ENCODE measurements at regions not wholly inside any gene's neighbourhood (a gene's known extent, or its start where the extent isn't known, plus 50 kb on each side); places are given as distances from the start of the nearest gene placed in this dataset.
"Not testable (repeated sequence)": the region's sequence is repeated elsewhere in the genome, so short reads cannot be mapped to it uniquely, and the experiment has no call there.

DNA sequence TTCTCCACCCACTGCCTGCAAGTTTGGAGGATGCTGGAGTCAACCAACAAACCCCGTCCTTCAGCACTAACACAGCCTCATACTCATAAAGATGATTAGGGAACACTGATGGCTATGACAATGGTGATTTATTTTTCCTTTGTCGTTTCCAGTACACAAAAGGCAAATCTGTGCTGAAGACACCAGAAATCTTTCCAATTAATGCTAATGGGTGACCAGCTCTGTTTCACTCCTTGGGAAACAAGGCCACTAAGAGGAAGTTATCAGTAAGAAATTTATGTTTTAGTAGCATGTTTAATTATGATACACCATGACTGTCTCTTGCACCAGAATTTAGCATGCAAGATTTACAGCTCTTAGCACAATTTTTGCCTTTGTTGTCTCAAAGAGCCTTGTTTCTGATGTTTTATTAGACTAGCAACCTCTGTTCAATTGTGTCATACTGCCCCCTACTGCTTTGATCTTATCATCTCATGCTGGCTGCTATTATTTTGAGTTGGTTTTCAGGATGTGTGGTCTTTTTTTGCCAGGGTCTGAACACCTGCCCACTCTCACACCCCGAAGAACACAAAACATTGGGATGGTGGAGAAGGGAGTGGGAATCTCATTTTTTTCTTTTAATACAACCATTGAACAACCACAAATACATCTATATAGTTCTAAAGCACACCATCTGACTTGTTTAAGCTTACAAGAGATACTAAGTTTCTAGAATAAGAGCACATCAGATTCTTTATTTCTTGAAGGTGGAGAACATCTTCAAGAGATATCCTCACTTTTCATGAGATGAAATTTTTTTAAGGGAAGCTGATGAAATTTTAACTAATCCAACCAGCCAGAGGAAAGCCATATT is 160.9 kb downstream of the SPTSSA start:
- Histone ChIP-seq H3K27ac (ENCODE audit: low read depth, low read length) (no peak overlapping the region), H3K27me3 (ENCODE audit: insufficient read depth, low read length) (peaks cover 9% of the 10 kb centered on the region; the same call in 1 of the 2 replicates), H3K4me3 (ENCODE audit: low read depth, low read length) (no peak overlapping the region), H3K79me2 (ENCODE audit: control insufficient read depth, insufficient read depth, low read length, unreplicated experiment) (no peaks in the 10 kb centered on the region), H2AFZ (ENCODE audit: low read length, unreplicated experiment) (no peak overlapping the region), H3K4me1 (ENCODE audit: control insufficient read depth, insufficient read depth, low read length, unreplicated experiment) (no peaks in the 10 kb centered on the region), H3K36me3 (ENCODE audit: insufficient read depth, low read length) (no peaks in the 10 kb centered on the region)

DNA sequence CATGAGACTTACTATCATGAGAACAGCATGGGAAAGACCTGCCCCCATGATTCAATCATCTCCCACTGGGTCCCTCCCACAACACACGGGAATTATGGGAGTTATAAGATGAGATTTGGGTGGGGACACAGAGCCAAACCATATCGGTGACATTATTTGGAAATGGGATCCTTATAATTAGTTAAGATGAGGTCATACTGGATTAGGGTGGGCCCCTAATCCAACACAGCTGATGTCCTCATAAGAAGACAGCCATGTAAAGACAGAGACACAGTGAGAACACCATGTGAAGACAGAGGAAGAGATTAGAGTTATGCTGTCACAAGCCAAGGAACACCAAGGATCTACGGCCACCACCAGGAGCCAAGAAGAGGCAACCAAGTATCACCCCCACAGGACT is 161.7 kb downstream of the SPTSSA start:
- no peak overlapping the region for H3K27ac ChIP-seq (ENCODE audit: low read depth, low read length)
- H3K27me3 ChIP-seq (ENCODE audit: insufficient read depth, low read length): peaks cover 9% of the 10 kb centered on the region; the same call in 1 of the 2 replicates
- H3K79me2 ChIP-seq (ENCODE audit: control insufficient read depth, insufficient read depth, low read length, unreplicated experiment): no peaks in the 10 kb centered on the region
- H3K4me1 ChIP-seq (ENCODE audit: control insufficient read depth, insufficient read depth, low read length, unreplicated experiment): no peaks in the 10 kb centered on the region
- H3K36me3 ChIP-seq (ENCODE audit: insufficient read depth, low read length): no peaks in the 10 kb centered on the region
- no peak overlapping the region for H3K4me3 ChIP-seq (ENCODE audit: low read depth, low read length)
- H2AFZ ChIP-seq (ENCODE audit: low read length, unreplicated experiment): no peak overlapping the region

DNA sequence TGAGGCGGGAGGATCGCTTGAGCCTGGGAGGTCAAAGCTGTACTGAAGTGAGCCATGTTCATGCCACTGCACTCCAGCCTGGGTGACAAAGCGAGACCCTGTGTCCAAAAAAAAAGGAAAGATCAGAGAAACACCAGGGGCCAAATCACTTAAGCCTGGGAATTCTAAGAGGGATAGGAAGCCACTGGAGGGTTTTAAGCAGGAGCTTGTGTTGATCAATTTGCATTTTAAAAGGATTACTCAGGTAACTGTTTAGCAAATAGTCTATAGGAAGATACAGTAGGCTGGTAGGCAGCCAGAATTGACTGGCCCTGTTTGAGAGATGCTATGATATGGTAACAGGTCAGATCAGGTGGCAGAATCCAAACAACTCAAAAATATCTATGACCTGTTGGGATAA is 162.7 kb downstream of the SPTSSA start:
- no peak overlapping the region for H3K4me3 ChIP-seq (ENCODE audit: low read depth, low read length)
- H3K36me3 ChIP-seq (ENCODE audit: insufficient read depth, low read length): no peaks in the 10 kb centered on the region
- no peak overlapping the region for H3K27ac ChIP-seq (ENCODE audit: low read depth, low read length)
- no peaks in the 10 kb centered on the region for H3K79me2 ChIP-seq (ENCODE audit: control insufficient read depth, insufficient read depth, low read length, unreplicated experiment)
- H3K27me3 ChIP-seq (ENCODE audit: insufficient read depth, low read length): 0 out of 2 replicates have a peak, but pooled peaks cover 5% of the 10 kb centered on the region
- H2AFZ ChIP-seq (ENCODE audit: low read length, unreplicated experiment): no peak overlapping the region
- no peaks in the 10 kb centered on the region for H3K4me1 ChIP-seq (ENCODE audit: control insufficient read depth, insufficient read depth, low read length, unreplicated experiment)

DNA sequence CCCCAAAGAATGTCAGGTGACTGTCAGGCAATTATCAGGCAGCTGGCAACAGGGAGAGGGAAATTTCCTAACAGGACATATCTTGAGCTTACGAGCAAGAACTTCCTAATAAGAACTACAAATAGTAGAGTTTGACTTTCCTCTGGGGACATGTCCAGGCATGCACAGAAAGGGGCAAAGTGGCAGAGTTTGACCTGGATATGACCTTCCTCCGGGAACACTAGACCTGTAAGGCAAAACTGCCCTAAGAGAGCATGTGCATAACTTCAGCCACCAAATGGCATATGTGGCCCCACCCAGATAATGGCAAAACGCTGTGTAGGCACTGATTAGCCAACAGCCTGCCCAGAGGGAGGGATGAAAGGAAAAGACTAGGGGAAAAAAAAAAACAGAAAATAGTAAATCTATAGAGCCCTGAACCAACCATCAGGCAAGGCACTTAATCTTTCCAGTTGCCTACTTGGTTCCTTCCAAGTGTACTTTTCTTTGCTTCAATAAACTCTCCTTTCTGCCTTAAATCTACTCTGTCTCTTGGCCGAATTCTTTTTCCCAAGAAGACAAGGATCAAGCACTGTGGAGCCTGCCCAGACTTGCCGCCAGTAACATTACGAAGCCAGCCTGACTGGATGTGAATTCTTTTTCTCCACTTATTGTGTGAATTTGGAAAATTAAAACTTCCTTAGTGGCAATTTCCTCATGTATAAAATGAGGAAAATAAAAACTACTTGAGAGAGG is 164.1 kb downstream of the SPTSSA start:
- no peak overlapping the region for H3K27ac ChIP-seq (ENCODE audit: low read depth, low read length)
- no peak overlapping the region for H3K4me3 ChIP-seq (ENCODE audit: low read depth, low read length)
- H3K4me1 ChIP-seq (ENCODE audit: control insufficient read depth, insufficient read depth, low read length, unreplicated experiment): no peaks in the 10 kb centered on the region
- H2AFZ ChIP-seq (ENCODE audit: low read length, unreplicated experiment): no peak overlapping the region
- H3K36me3 ChIP-seq (ENCODE audit: insufficient read depth, low read length): no peaks in the 10 kb centered on the region
- no peaks in the 10 kb centered on the region for H3K79me2 ChIP-seq (ENCODE audit: control insufficient read depth, insufficient read depth, low read length, unreplicated experiment)
- H3K27me3 ChIP-seq (ENCODE audit: insufficient read depth, low read length): peaks cover 5% of the 10 kb centered on the region

DNA sequence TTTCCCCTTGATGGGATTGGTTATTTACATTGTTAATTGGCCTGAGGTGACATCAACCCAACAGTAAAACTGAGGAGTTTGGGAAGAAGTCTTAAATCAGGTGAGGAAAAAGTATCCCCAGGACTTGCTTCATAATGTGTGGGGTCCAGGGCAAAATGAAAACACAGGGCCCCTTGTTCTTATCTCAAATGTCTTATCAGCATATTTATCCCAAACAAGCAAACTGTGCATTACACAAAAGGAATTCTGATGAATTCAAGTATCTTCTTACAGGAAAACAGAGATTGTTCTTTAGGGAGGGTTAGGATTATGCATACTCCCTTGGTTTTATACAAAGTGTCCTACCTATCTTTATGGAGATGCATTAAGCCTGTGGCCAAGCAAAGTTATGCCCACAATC is 178.4 kb downstream of the SPTSSA start:
- Histone ChIP-seq H2AFZ (ENCODE audit: low read length, unreplicated experiment) (no peak overlapping the region), H3K36me3 (ENCODE audit: insufficient read depth, low read length) (no peaks in the 10 kb centered on the region), H3K27ac (ENCODE audit: low read depth, low read length) (no peak overlapping the region), H3K4me1 (ENCODE audit: control insufficient read depth, insufficient read depth, low read length, unreplicated experiment) (no peaks in the 10 kb centered on the region), H3K27me3 (ENCODE audit: insufficient read depth, low read length) (0 out of 2 replicates have a peak, but pooled peaks cover 5% of the 10 kb centered on the region), H3K4me3 (ENCODE audit: low read depth, low read length) (no peak overlapping the region), H3K79me2 (ENCODE audit: control insufficient read depth, insufficient read depth, low read length, unreplicated experiment) (no peaks in the 10 kb centered on the region)

GRCh38 chr14:34277191-34277590 is 184.8 kb downstream of the SPTSSA start:
- Histone ChIP-seq H2AFZ (ENCODE audit: low read length, unreplicated experiment) (no peak overlapping the region), H3K36me3 (ENCODE audit: insufficient read depth, low read length) (no peaks in the 10 kb centered on the region), H3K27ac (ENCODE audit: low read depth, low read length) (no peak overlapping the region), H3K4me1 (ENCODE audit: control insufficient read depth, insufficient read depth, low read length, unreplicated experiment) (no peaks in the 10 kb centered on the region), H3K27me3 (ENCODE audit: insufficient read depth, low read length) (no peaks in the 10 kb centered on the region), H3K4me3 (ENCODE audit: low read depth, low read length) (no peak overlapping the region), H3K79me2 (ENCODE audit: control insufficient read depth, insufficient read depth, low read length, unreplicated experiment) (no peaks in the 10 kb centered on the region)

DNA sequence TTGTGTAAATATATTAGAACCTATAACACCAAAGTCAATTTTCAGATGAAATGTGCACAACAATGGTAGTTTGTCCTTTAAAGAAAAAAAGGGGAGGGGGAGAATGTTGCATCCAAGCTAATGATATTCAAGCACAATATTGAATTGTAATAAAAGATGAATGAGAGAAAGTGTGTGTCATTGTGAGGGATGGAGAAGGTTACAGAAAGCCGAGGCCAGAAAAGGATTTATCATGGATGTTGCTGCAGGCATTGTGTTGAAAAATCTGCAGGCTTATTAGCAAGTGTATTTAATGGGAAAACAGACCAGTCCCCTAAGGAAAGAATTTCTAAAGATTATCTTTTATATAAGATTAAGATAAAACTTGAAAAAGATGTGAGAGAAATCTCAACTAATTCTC is 186.5 kb downstream of the SPTSSA start:
- H3K27ac ChIP-seq (ENCODE audit: low read depth, low read length): no peak overlapping the region
- peaks cover 15% of the 10 kb centered on the region; the same call in 1 of the 2 replicates for H3K27me3 ChIP-seq (ENCODE audit: insufficient read depth, low read length)
- no peaks in the 10 kb centered on the region for H3K36me3 ChIP-seq (ENCODE audit: insufficient read depth, low read length)
- H3K79me2 ChIP-seq (ENCODE audit: control insufficient read depth, insufficient read depth, low read length, unreplicated experiment): no peaks in the 10 kb centered on the region
- no peak overlapping the region for H2AFZ ChIP-seq (ENCODE audit: low read length, unreplicated experiment)
- no peaks in the 10 kb centered on the region for H3K4me1 ChIP-seq (ENCODE audit: control insufficient read depth, insufficient read depth, low read length, unreplicated experiment)
- no peak overlapping the region for H3K4me3 ChIP-seq (ENCODE audit: low read depth, low read length)

- Histone ChIP-seq H3K27ac (ENCODE audit: low read depth, low read length) (no peak overlapping the region), H3K79me2 (ENCODE audit: control insufficient read depth, insufficient read depth, low read length, unreplicated experiment) (no peaks in the 10 kb centered on the region), H3K4me1 (ENCODE audit: control insufficient read depth, insufficient read depth, low read length, unreplicated experiment) (no peaks in the 10 kb centered on the region), H3K27me3 (ENCODE audit: insufficient read depth, low read length) (peaks cover 18% of the 10 kb centered on the region), H2AFZ (ENCODE audit: low read length, unreplicated experiment) (no peak overlapping the region), H3K4me3 (ENCODE audit: low read depth, low read length) (no peak overlapping the region), H3K36me3 (ENCODE audit: insufficient read depth, low read length) (no peaks in the 10 kb centered on the region)
Observed at GRCh38 chr14:34275078-34275477, 187.0 kb downstream of the SPTSSA start.

DNA sequence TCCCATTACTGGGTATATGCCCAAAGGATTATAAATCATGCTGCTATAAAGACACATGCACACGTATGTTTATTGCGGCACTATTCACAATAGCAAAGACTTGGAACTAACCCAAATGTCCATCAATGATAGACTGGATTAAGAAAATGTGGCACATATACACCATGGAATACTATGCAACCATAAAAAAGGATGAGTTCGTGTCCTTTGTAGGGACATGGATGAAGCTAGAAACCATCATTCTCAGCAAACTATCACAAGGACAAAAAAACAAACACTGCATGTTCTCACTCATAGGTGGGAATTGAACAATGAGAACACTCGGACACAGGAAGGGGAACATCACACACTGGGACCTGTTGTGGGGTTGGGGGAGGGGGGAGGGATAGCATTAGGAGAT is 188.3 kb downstream of the SPTSSA start:
- H3K36me3 ChIP-seq (ENCODE audit: insufficient read depth, low read length); H3K79me2 ChIP-seq (ENCODE audit: control insufficient read depth, insufficient read depth, low read length, unreplicated experiment); H3K4me1 ChIP-seq (ENCODE audit: control insufficient read depth, insufficient read depth, low read length, unreplicated experiment); H3K27ac ChIP-seq (ENCODE audit: low read depth, low read length); H2AFZ ChIP-seq (ENCODE audit: low read length, unreplicated experiment); H3K4me3 ChIP-seq (ENCODE audit: low read depth, low read length): not testable (repeated sequence)
- peaks cover 31% of the 10 kb centered on the region for H3K27me3 ChIP-seq (ENCODE audit: insufficient read depth, low read length)

GRCh38 chr14:34270361-34270760 is 191.7 kb downstream of the SPTSSA start:
- H3K36me3 ChIP-seq (ENCODE audit: insufficient read depth, low read length): no peaks in the 10 kb centered on the region
- peaks cover 59% of the 10 kb centered on the region for H3K27me3 ChIP-seq (ENCODE audit: insufficient read depth, low read length)
- no peak overlapping the region for H2AFZ ChIP-seq (ENCODE audit: low read length, unreplicated experiment)
- no peak overlapping the region for H3K27ac ChIP-seq (ENCODE audit: low read depth, low read length)
- H3K4me1 ChIP-seq (ENCODE audit: control insufficient read depth, insufficient read depth, low read length, unreplicated experiment): no peaks in the 10 kb centered on the region
- H3K4me3 ChIP-seq (ENCODE audit: low read depth, low read length): no peak overlapping the region
- H3K79me2 ChIP-seq (ENCODE audit: control insufficient read depth, insufficient read depth, low read length, unreplicated experiment): no peaks in the 10 kb centered on the region

GRCh38 chr14:34266344-34266743 is 195.7 kb downstream of the SPTSSA start:
- Histone ChIP-seq H3K4me1 (ENCODE audit: control insufficient read depth, insufficient read depth, low read length, unreplicated experiment) (no peaks in the 10 kb centered on the region), H3K27me3 (ENCODE audit: insufficient read depth, low read length) (peaks cover 79% of the 10 kb centered on the region), H2AFZ (ENCODE audit: low read length, unreplicated experiment) (no peak overlapping the region), H3K36me3 (ENCODE audit: insufficient read depth, low read length) (no peaks in the 10 kb centered on the region), H3K27ac (ENCODE audit: low read depth, low read length) (no peak overlapping the region), H3K79me2 (ENCODE audit: control insufficient read depth, insufficient read depth, low read length, unreplicated experiment) (no peaks in the 10 kb centered on the region), H3K4me3 (ENCODE audit: low read depth, low read length) (no peak overlapping the region)

Data from ACC112 (cell line).